Mucosa of stomach (tissue), 1 donor: ENCODE measurements at regions not wholly inside any gene's neighbourhood (a gene's known extent, or its start where the extent isn't known, plus 50 kb on each side); places are given as distances from the start of the nearest gene placed in this dataset.
"Not testable (repeated sequence)": the region's sequence is repeated elsewhere in the genome, so short reads cannot be mapped to it uniquely, and the experiment has no call there.

ENCODE experiments used
- H3K27me3 ChIP-seq: one replicate; pipeline ENCODE4 v1.7.0; 2013; ENCODE audit warnings: mild to moderate bottlenecking, low read length; ENCODE audit not compliant: control insufficient read depth, insufficient read depth
- H3K36me3 ChIP-seq: one replicate; pipeline ENCODE4 v1.7.0; 2013; ENCODE audit warnings: low read length; ENCODE audit not compliant: control insufficient read depth, insufficient read depth
- H3K4me1 ChIP-seq: one replicate; pipeline ENCODE4 v1.7.0; 2013; ENCODE audit warnings: mild to moderate bottlenecking, low read length; ENCODE audit not compliant: control insufficient read depth, insufficient read depth
- H3K4me3 ChIP-seq: one replicate; pipeline ENCODE4 v1.7.0; 2013; ENCODE audit warnings: low read length
- H3K9ac ChIP-seq: one replicate; pipeline ENCODE4 v1.7.0; 2013; ENCODE audit warnings: mild to moderate bottlenecking, low read length, moderate library complexity
- H3K9me3 ChIP-seq: one replicate; pipeline ENCODE4 v1.7.0; 2013; ENCODE audit warnings: mild to moderate bottlenecking, low read length, moderate library complexity; ENCODE audit not compliant: control insufficient read depth
- donor health status: Pancreatic carcinoma.

GRCh38 chr20:47957989-47958801 is 172.9 kb upstream of the SULF2 start:
- H3K9me3 ChIP-seq, H3K4me3 ChIP-seq, H3K4me1 ChIP-seq, H3K36me3 ChIP-seq, H3K27me3 ChIP-seq, H3K9ac ChIP-seq: not testable (repeated sequence)

- Histone ChIP-seq H3K9me3 (no peaks in the 10 kb centered on the region), H3K9ac (no peak overlapping the region), H3K4me1 (no peaks in the 10 kb centered on the region), H3K36me3 (no peaks in the 10 kb centered on the region), H3K4me3 (no peak overlapping the region), H3K27me3 (no peaks in the 10 kb centered on the region)
Measured at GRCh38 chr20:47957135-47957534, 171.9 kb upstream of the SULF2 start.

GRCh38 chr20:47956268-47956995 is 171.2 kb upstream of the SULF2 start:
- Histone ChIP-seq H3K4me3 (no peak overlapping the region), H3K36me3 (no peaks in the 10 kb centered on the region), H3K4me1 (no peaks in the 10 kb centered on the region), H3K27me3 (no peaks in the 10 kb centered on the region), H3K9ac (no peak overlapping the region), H3K9me3 (no peaks in the 10 kb centered on the region)

- no peaks in the 10 kb centered on the region for H3K9me3 ChIP-seq
- no peak overlapping the region for H3K9ac ChIP-seq
- peaks cover 3% of the 10 kb centered on the region for H3K4me1 ChIP-seq
- H3K27me3 ChIP-seq: no peaks in the 10 kb centered on the region
- no peaks in the 10 kb centered on the region for H3K36me3 ChIP-seq
- no peak overlapping the region for H3K4me3 ChIP-seq
Measured at GRCh38 chr20:47953471-47953870, 168.2 kb upstream of the SULF2 start.

GRCh38 chr20:47952023-47952564 is 166.8 kb upstream of the SULF2 start:
- Histone ChIP-seq H3K9me3 (no peaks in the 10 kb centered on the region), H3K27me3 (no peaks in the 10 kb centered on the region), H3K4me1 (peaks cover 3% of the 10 kb centered on the region), H3K9ac (no peak overlapping the region), H3K4me3 (no peak overlapping the region), H3K36me3 (no peaks in the 10 kb centered on the region)

GRCh38 chr20:47951521-47951971 is 166.3 kb upstream of the SULF2 start:
- Histone ChIP-seq H3K36me3 (no peaks in the 10 kb centered on the region), H3K4me1 (peaks cover 3% of the 10 kb centered on the region), H3K9me3 (no peaks in the 10 kb centered on the region), H3K4me3 (no peak overlapping the region), H3K27me3 (no peaks in the 10 kb centered on the region), H3K9ac (no peak overlapping the region)

GRCh38 chr20:47950913-47951283 is 165.6 kb upstream of the SULF2 start:
- Histone ChIP-seq H3K9me3 (no peaks in the 10 kb centered on the region), H3K27me3 (no peaks in the 10 kb centered on the region), H3K4me1 (peaks cover 3% of the 10 kb centered on the region), H3K4me3 (no peak overlapping the region), H3K9ac (no peak overlapping the region), H3K36me3 (no peaks in the 10 kb centered on the region)

GRCh38 chr20:47950124-47950912 is 165.0 kb upstream of the SULF2 start:
- peaks cover 3% of the 10 kb centered on the region for H3K4me1 ChIP-seq
- no peaks in the 10 kb centered on the region for H3K9me3 ChIP-seq
- no peaks in the 10 kb centered on the region for H3K36me3 ChIP-seq
- no peaks in the 10 kb centered on the region for H3K27me3 ChIP-seq
- H3K4me3 ChIP-seq: no peak overlapping the region
- H3K9ac ChIP-seq: peak overlapping the region; percentile 8

- Histone ChIP-seq H3K4me3 (no peak overlapping the region), H3K27me3 (no peaks in the 10 kb centered on the region), H3K9ac (no peak overlapping the region), H3K4me1 (peaks cover 3% of the 10 kb centered on the region), H3K9me3 (no peaks in the 10 kb centered on the region), H3K36me3 (no peaks in the 10 kb centered on the region)
Measured at GRCh38 chr20:47949230-47949629, 163.9 kb upstream of the SULF2 start.

- H3K27me3 ChIP-seq: no peaks in the 10 kb centered on the region
- no peak overlapping the region for H3K4me3 ChIP-seq
- H3K36me3 ChIP-seq: no peaks in the 10 kb centered on the region
- H3K4me1 ChIP-seq: no peaks in the 10 kb centered on the region
- no peak overlapping the region for H3K9ac ChIP-seq
- H3K9me3 ChIP-seq: no peaks in the 10 kb centered on the region
Measured at GRCh38 chr20:47944682-47945081, 159.4 kb upstream of the SULF2 start.

- no peak overlapping the region for H3K9ac ChIP-seq
- H3K4me1 ChIP-seq: no peaks in the 10 kb centered on the region
Measured at GRCh38 chr20:47941869-47942268, 156.6 kb upstream of the SULF2 start.

More at GRCh38 chr20:47941869-47942268, 156.6 kb upstream of the SULF2 start:
- Histone ChIP-seq H3K36me3 (no peaks in the 10 kb centered on the region), H3K9me3 (no peaks in the 10 kb centered on the region), H3K4me3 (no peak overlapping the region), H3K27me3 (no peaks in the 10 kb centered on the region)
